GM21717 (cell line): ENCODE measurements at regions not wholly inside any gene's neighbourhood (a gene's known extent, or its start where the extent isn't known, plus 50 kb on each side); places are given as distances from the start of the nearest gene placed in this dataset.

Experiments
- ATAC-seq: cut with Tn5 transposase; IDR thresholded peaks from one replicate; pipeline ENCODE4 v1.9.1; 2021; ENCODE audit warnings: mild to moderate bottlenecking, moderate library complexity; ENCODE audit not compliant: unreplicated experiment

GRCh38 chr2:42850016-42850805, 57.8 kb upstream of the HAAO start:
- ATAC-seq, result no peak

GRCh38 chr2:42849311-42849710, 56.9 kb upstream of the HAAO start:
- ATAC-seq, result no peak

- ATAC-seq, result no peak
Observed at GRCh38 chr2:42848726-42849290, 56.4 kb upstream of the HAAO start.

- no peak for ATAC-seq
Observed at GRCh38 chr2:42848265-42848664, 55.9 kb upstream of the HAAO start.

GRCh38 chr2:42847596-42848151, 55.3 kb upstream of the HAAO start:
- ATAC-seq, result no peak

- ATAC-seq, result no peak
Observed at GRCh38 chr2:42846932-42847595, 54.7 kb upstream of the HAAO start.

GRCh38 chr2:42846026-42846425, 53.6 kb upstream of the HAAO start:
- ATAC-seq, result no peak

- ATAC-seq, result no peak
Observed at GRCh38 chr2:42844901-42845821, 52.8 kb upstream of the HAAO start.

GRCh38 chr2:42844366-42844765, 52.0 kb upstream of the HAAO start:
- ATAC-seq, result no peak

GRCh38 chr2:42843611-42844010, 51.2 kb upstream of the HAAO start:
- no peak for ATAC-seq

- no peak for ATAC-seq
Observed at GRCh38 chr2:42843131-42843530, 50.7 kb upstream of the HAAO start.

GRCh38 chr2:42842466-42842865, 50.1 kb upstream of the HAAO start:
- ATAC-seq, result no peak
